Motor neuron (in vitro differentiated cells): ENCODE measurements at regions not wholly inside any gene's neighbourhood (a gene's known extent, or its start where the extent isn't known, plus 50 kb on each side); places are given as distances from the start of the nearest gene placed in this dataset.

Experiments used
- ATAC-seq, 8 experiments: fragments of 200-7000 bp; cut with Tn5 transposase; replicated peaks in 6 of 8; 2 replicates each; pipeline ENCODE4 v1.8.0; 2021; ENCODE audit warnings: mild to moderate bottlenecking in 8 of 8, moderate library complexity in 8 of 8
- H3K27ac ChIP-seq, 2 donors: fragments of 250-450 bp; sonication (Bioruptor Pico); 2 replicates each; pipeline ENCODE4 v1.9.0; 2021; ENCODE audit warnings: antibody characterized with exemption in 2 of 2, mild to moderate bottlenecking in 2 of 2, moderate library complexity in 1 of 2
- H3K4me1 ChIP-seq, 2 donors: fragments of 250-450 bp; sonication (Bioruptor Pico); replicated peaks in 1 of 2; 2 replicates each; pipeline ENCODE4 v1.6.1; 2021; ENCODE audit warnings: antibody characterized with exemption in 2 of 2, mild to moderate bottlenecking in 2 of 2, moderate library complexity in 1 of 2
- H3K4me3 ChIP-seq, 5 donors: fragments of 250-450 bp; sonication (Bioruptor Pico); 2 replicates each; pipeline ENCODE4 v1.9.0; 2021; ENCODE audit warnings: antibody characterized with exemption in 5 of 5, mild to moderate bottlenecking in 5 of 5, moderate library complexity in 4 of 5
- WGBS, 10 experiments: fragments of 450-650 bp; shearing (Covaris generic); methylation state at CpG; one replicate each; pipeline ENCODE4 v1.0.0; 2022; 5-methylcytosine and 5-hydroxymethylcytosine counted together
- in situ Hi-C, 9 experiments: fragments of 400-800 bp; cut with MboI; loops; one replicate each; pipeline ENCODE4 v1.15.0; 2021; ENCODE audit warnings: low sequenced_read_pairs in 9 of 9, low pct_unique_long_range_greater_than_20kb in 2 of 9; ENCODE audit not compliant: unreplicated experiment in 9 of 9

- Histone ChIP-seq H3K4me1 (no peaks in the 10 kb centered on the region), H3K4me3 (no peak overlapping the region), H3K27ac (no peak overlapping the region)
- WGBS, 10 experiments, result 77 to 100% (median 88%) methylated on average over 1 to 7 of the region's 8 CpGs
- in situ Hi-C loops, result loop anchor here in 1 of 9 experiments (25.0 kb wide), 1 partner anchor 242 kb away; no protein-coding TSS in a partner anchor
- ATAC-seq, result no peak
These were observed 268.9 kb upstream of the KLF6 start for GRCh38 chr10:4053940-4054339.

GRCh38 chr10:4051641-4052151 is 266.7 kb upstream of the KLF6 start:
- in situ Hi-C loops, result loop anchor here in 1 of 9 experiments (25.0 kb wide), 1 partner anchor 239 kb away; no protein-coding TSS in a partner anchor
- Histone ChIP-seq H3K4me1 (no peaks in the 10 kb centered on the region), H3K4me3 (no peak overlapping the region), H3K27ac (no peak overlapping the region)
- ATAC-seq, result no peak
- WGBS, 10 experiments, result 34 to 98% (median 92%) methylated on average over 3 to 9 of the region's 9 CpGs

- no peak overlapping the region for H3K27ac ChIP-seq
- no peaks in the 10 kb centered on the region for H3K4me1 ChIP-seq
- no peak overlapping the region for H3K4me3 ChIP-seq
- in situ Hi-C loops, result loop anchor here in 1 of 9 experiments (25.0 kb wide), 1 partner anchor 239 kb away; no protein-coding TSS in a partner anchor
- WGBS, 10 experiments, result 5 to 100% (median 74%) methylated on average over 2 to 8 of the region's 8 CpGs
- peak in 1 of 8 experiments; percentile 77 for ATAC-seq
These were observed 266.1 kb upstream of the KLF6 start for GRCh38 chr10:4051011-4051640.

GRCh38 chr10:4050061-4050460 is 265.1 kb upstream of the KLF6 start:
- 50 to 100% (median 89%) methylated on average over 1 to 4 of the region's 4 CpGs; no CpG with 5 or more reads in 1 of the 10 experiments for WGBS, 10 experiments
- Histone ChIP-seq H3K4me3 (no peak overlapping the region), H3K27ac (no peak overlapping the region), H3K4me1 (no peaks in the 10 kb centered on the region)
- in situ Hi-C loops, result loop anchor here in 1 of 9 experiments (25.0 kb wide), 1 partner anchor 238 kb away; no protein-coding TSS in a partner anchor
- no peak for ATAC-seq

- no peak for ATAC-seq
- in situ Hi-C loops, result no loop called here
- Histone ChIP-seq H3K4me3 (no peak overlapping the region), H3K4me1 (no peaks in the 10 kb centered on the region), H3K27ac (no peak overlapping the region)
- 68 to 100% (median 97%) methylated on average over 1 to 5 of the region's 6 CpGs; no CpG with 5 or more reads in 2 of the 10 experiments for WGBS, 10 experiments
These were observed 264.3 kb upstream of the KLF6 start for GRCh38 chr10:4049348-4049747.

GRCh38 chr10:4048236-4048864 is 263.3 kb upstream of the KLF6 start:
- ATAC-seq, result no peak
- Histone ChIP-seq H3K27ac (no peak overlapping the region), H3K4me1 (no peaks in the 10 kb centered on the region), H3K4me3 (no peak overlapping the region)
- in situ Hi-C loops, result no loop called here
- 25 to 96% (median 80%) methylated on average over 1 to 2 of the region's 2 CpGs; no CpG with 5 or more reads in 3 of the 10 experiments for WGBS, 10 experiments

GRCh38 chr10:4046712-4047354 is 261.8 kb upstream of the KLF6 start:
- 63 to 100% (median 87%) methylated on average over 1 to 7 of the region's 7 CpGs; no CpG with 5 or more reads in 1 of the 10 experiments for WGBS, 10 experiments
- no peak for ATAC-seq

GRCh38 chr10:4046030-4046429 is 261.0 kb upstream of the KLF6 start:
- ATAC-seq, result no peak
- in situ Hi-C loops, result no loop called here
- WGBS, 10 experiments, result 90 to 100% (median 100%) methylated on average over 1 to 3 of the region's 3 CpGs; no CpG with 5 or more reads in 2 of the 10 experiments
- Histone ChIP-seq H3K27ac (no peak overlapping the region), H3K4me3 (no peak overlapping the region), H3K4me1 (no peaks in the 10 kb centered on the region)

More at GRCh38 chr10:4046712-4047354, 261.8 kb upstream of the KLF6 start:
- Histone ChIP-seq H3K4me1 (no peaks in the 10 kb centered on the region), H3K4me3 (no peak overlapping the region), H3K27ac (no peak overlapping the region)
- in situ Hi-C loops, result no loop called here

GRCh38 chr10:4043897-4044665 is 259.1 kb upstream of the KLF6 start:
- no peak for ATAC-seq
- no peak overlapping the region for H3K27ac ChIP-seq
- WGBS, 10 experiments, result 60 to 93% (median 81%) methylated on average over 2 to 7 of the region's 7 CpGs; no CpG with 5 or more reads in 1 of the 10 experiments
- H3K4me3 ChIP-seq, result no peak overlapping the region
- H3K4me1 ChIP-seq, result no peaks in the 10 kb centered on the region
- in situ Hi-C loops, result no loop called here

GRCh38 chr10:4041635-4042034 is 256.6 kb upstream of the KLF6 start:
- 80 to 100% (median 88%) methylated on average over 1 to 5 of the region's 5 CpGs for WGBS, 10 experiments
- in situ Hi-C loops, result no loop called here
- ATAC-seq, result no peak

GRCh38 chr10:4038000-4038399 is 253.0 kb upstream of the KLF6 start:
- 50 to 100% (median 89%) methylated on average over 1 to 4 of the region's 4 CpGs; no CpG with 5 or more reads in 3 of the 10 experiments for WGBS, 10 experiments
- ATAC-seq, result no peak
- Histone ChIP-seq H3K27ac (no peak overlapping the region), H3K4me3 (no peak overlapping the region), H3K4me1 (peaks cover 0 to 4% of the 10 kb centered on the region in 2 donors)
- in situ Hi-C loops, result no loop called here

More at GRCh38 chr10:4041635-4042034, 256.6 kb upstream of the KLF6 start:
- Histone ChIP-seq H3K27ac (no peak overlapping the region), H3K4me3 (no peak overlapping the region), H3K4me1 (no peaks in the 10 kb centered on the region)

GRCh38 chr10:4035599-4035945 is 250.6 kb upstream of the KLF6 start:
- Histone ChIP-seq H3K4me3 (no peak overlapping the region), H3K27ac (no peak overlapping the region), H3K4me1 (peaks cover 0 to 4% of the 10 kb centered on the region in 2 donors)
- no peak for ATAC-seq
- 80 to 100% (median 98%) methylated on average over 1 to 3 of the region's 3 CpGs; no CpG with 5 or more reads in 2 of the 10 experiments for WGBS, 10 experiments
- in situ Hi-C loops, result no loop called here
